DMS153 treated with DMSO at 0.1 percent for 48 hours (cell line): ENCODE measurements at regions not wholly inside any gene's neighbourhood (a gene's known extent, or its start where the extent isn't known, plus 50 kb on each side); places are given as distances from the start of the nearest gene placed in this dataset.
"Not testable (repeated sequence)": the region's sequence is repeated elsewhere in the genome, so short reads cannot be mapped to it uniquely, and the experiment has no call there.

Experiments
- DNase-seq: peaks from one replicate; lab custom pipeline; 2025; ENCODE audit not compliant: unreplicated experiment; lab: John Stamatoyannopoulos, UW

- no peak for DNase-seq
These were observed 483.1 kb upstream of the ZNF608 start for GRCh38 chr5:125229556-125229955.

GRCh38 chr5:125232779-125233230 is 486.4 kb upstream of the ZNF608 start:
- no peak for DNase-seq

- no peak for DNase-seq
These were observed 487.5 kb upstream of the ZNF608 start for GRCh38 chr5:125233944-125234343.

- DNase-seq = no peak
These were observed 489.6 kb upstream of the ZNF608 start for GRCh38 chr5:125236007-125236406.

GRCh38 chr5:125236981-125237380 is 490.5 kb upstream of the ZNF608 start:
- no peak for DNase-seq

GRCh38 chr5:125244531-125244930 is 498.1 kb upstream of the ZNF608 start:
- DNase-seq = no peak

- no peak for DNase-seq
These were observed 498.8 kb upstream of the ZNF608 start for GRCh38 chr5:125245216-125245615.

GRCh38 chr5:125249400-125249799 is 503.0 kb upstream of the ZNF608 start:
- DNase-seq = no peak

- no peak for DNase-seq
These were observed 505.3 kb upstream of the ZNF608 start for GRCh38 chr5:125251703-125252102.

- DNase-seq = not testable (repeated sequence)
These were observed 507.2 kb upstream of the ZNF608 start for GRCh38 chr5:125253634-125254033.

GRCh38 chr5:125254267-125254666 is 507.8 kb upstream of the ZNF608 start:
- DNase-seq = no peak

- no peak for DNase-seq
These were observed 509.9 kb upstream of the ZNF608 start for GRCh38 chr5:125256296-125256695.

GRCh38 chr5:125257057-125257972 is 510.9 kb upstream of the ZNF608 start:
- no peak for DNase-seq

GRCh38 chr5:125257997-125258396 is 511.6 kb upstream of the ZNF608 start:
- no peak for DNase-seq

- no peak for DNase-seq
These were observed 512.2 kb upstream of the ZNF608 start for GRCh38 chr5:125258615-125259014.

- DNase-seq = no peak
These were observed 515.2 kb upstream of the ZNF608 start for GRCh38 chr5:125261505-125262250.

GRCh38 chr5:125262782-125263181 is 516.3 kb upstream of the ZNF608 start:
- DNase-seq = no peak

- DNase-seq = no peak
These were observed 516.9 kb upstream of the ZNF608 start for GRCh38 chr5:125263356-125263755.

- no peak for DNase-seq
These were observed 519.7 kb upstream of the ZNF608 start for GRCh38 chr5:125266106-125266505.

- DNase-seq = no peak
These were observed 521.3 kb upstream of the ZNF608 start for GRCh38 chr5:125267636-125268248.

GRCh38 chr5:125269926-125270325 is 523.5 kb upstream of the ZNF608 start:
- DNase-seq = no peak

- DNase-seq = no peak
These were observed 525.9 kb upstream of the ZNF608 start for GRCh38 chr5:125272357-125272756.
